H1 (cell line): ENCODE measurements at regions not wholly inside any gene's neighbourhood (a gene's known extent, or its start where the extent isn't known, plus 50 kb on each side); places are given as distances from the start of the nearest gene placed in this dataset.
"Not testable (repeated sequence)": the region's sequence is repeated elsewhere in the genome, so short reads cannot be mapped to it uniquely, and the experiment has no call there.

Experiments used
- CTCF ChIA-PET: fragments of 300-600 bp; sonication (Branson Sonifier 250); formaldehyde crosslinking; loops from one replicate; lab custom pipeline; 2021; ENCODE audit not compliant: partially characterized antibody; lab: Charles Lee
- POLR2A ChIA-PET: fragments of 300-600 bp; sonication (Branson Sonifier 250); formaldehyde crosslinking; loops from one replicate; lab custom pipeline; 2021; ENCODE audit warnings: inconsistent platforms; ENCODE audit not compliant: partially characterized antibody; lab: Charles Lee
- DNase-seq, 2 experiments: peaks; one replicate each; pipeline versions ENCODE4 v3.0.0 to v3.0.0-alpha.2; 2010 to 2022; ENCODE audit warnings: low spot score in 2 of 2, low read depth in 1 of 2, mixed read lengths in 1 of 2
- FAIRE-seq: peaks from 2 replicates; lab custom pipeline; 2011; peaks lifted over from hg19 to GRCh38; lab: Jason Lieb, UNC
- H2AFZ ChIP-seq: 2 replicates; pipeline ENCODE4 v1.8.1; 2012; ENCODE audit warnings: low read length, inconsistent platforms
- H2AK5ac ChIP-seq: 2 replicates; pipeline ENCODE4 v1.6.1; 2013; ENCODE audit warnings: low read depth, low read length
- H2BK120ac ChIP-seq: replicated peaks from 2 replicates; pipeline ENCODE3; 2013; ENCODE audit warnings: low read depth, low read length, inconsistent platforms
- H2BK12ac ChIP-seq: 2 replicates; pipeline ENCODE4 v1.6.1; 2013; ENCODE audit warnings: low read depth, low read length
- H2BK15ac ChIP-seq: 2 replicates; pipeline ENCODE4 v1.6.1; 2013; ENCODE audit warnings: low read length
- H2BK20ac ChIP-seq: 2 replicates; pipeline ENCODE4 v1.6.1; 2013; ENCODE audit warnings: low read length
- H2BK5ac ChIP-seq: 2 replicates; pipeline ENCODE4 v1.6.1; 2013; ENCODE audit warnings: low read depth, low read length
- H3K14ac ChIP-seq: 2 replicates; pipeline ENCODE4 v1.6.1; 2013; ENCODE audit warnings: inconsistent platforms; ENCODE audit not compliant: insufficient read length
- H3K18ac ChIP-seq: 2 replicates; pipeline ENCODE4 v1.6.1; 2013; ENCODE audit warnings: low read length; ENCODE audit errors: extremely low read depth
- H3K23ac ChIP-seq: 2 replicates; pipeline ENCODE4 v1.6.1; 2013; ENCODE audit warnings: inconsistent platforms; ENCODE audit not compliant: insufficient read length
- H3K23me2 ChIP-seq: 2 replicates; pipeline ENCODE4 v1.6.1; 2013; ENCODE audit warnings: low read depth, low read length
- H3K27ac ChIP-seq: 2 replicates; pipeline ENCODE4 v1.6.1; 2011; ENCODE audit warnings: low read depth, low read length, inconsistent platforms
- H3K27me3 ChIP-seq, 4 experiments: replicated peaks in 1 of 4; 1 replicate in 1 of 4; 2 replicates in 3 of 4; pipeline versions ENCODE4 v1.6.1 to v1.8.1; 2011 to 2013; ENCODE audit warnings: low read length in 3 of 4, mild to moderate bottlenecking in 3 of 4, inconsistent platforms in 2 of 4, mixed read lengths in 2 of 4, moderate library complexity in 1 of 4; ENCODE audit not compliant: control insufficient read depth in 3 of 4, insufficient read depth in 3 of 4; ENCODE audit errors: extremely low read depth in 1 of 4
- H3K36me3 ChIP-seq, 4 experiments: 2 replicates each; pipeline versions ENCODE4 v1.6.1 to v1.8.1; 2011 to 2013; ENCODE audit warnings: mild to moderate bottlenecking in 4 of 4, low read length in 3 of 4, moderate library complexity in 2 of 4, control low read depth in 1 of 4, inconsistent platforms in 1 of 4; ENCODE audit not compliant: insufficient read depth in 4 of 4, control insufficient read depth in 2 of 4
- H3K4ac ChIP-seq: replicated peaks from 2 replicates; pipeline ENCODE3; 2013; ENCODE audit warnings: low read length, low read depth, mixed read lengths, inconsistent platforms; ENCODE audit not compliant: insufficient read length
- H3K4me1 ChIP-seq, 4 experiments: replicated peaks in 1 of 4; 1 replicate in 1 of 4; 2 replicates in 3 of 4; pipeline versions ENCODE4 v1.6.1 to v1.8.1; 2011 to 2013; ENCODE audit warnings: low read length in 3 of 4, inconsistent platforms in 2 of 4, mixed read lengths in 1 of 4; ENCODE audit not compliant: insufficient read depth in 4 of 4, control insufficient read depth in 3 of 4
- H3K4me2 ChIP-seq, 2 experiments: 2 replicates each; pipeline versions ENCODE4 v1.6.1 to v1.8.1; 2011 to 2013; ENCODE audit warnings: low read depth in 2 of 2, low read length in 2 of 2, control low read depth in 1 of 2, inconsistent platforms in 1 of 2, mild to moderate bottlenecking in 1 of 2; ENCODE audit not compliant: insufficient read depth in 1 of 2
- H3K4me3 ChIP-seq, 4 experiments: fragments of 200-600, 300-600 bp in 1 of 4; sonication (generic), shearing (Covaris generic), sonication (Bioruptor Twin) in 1 of 4; 2 replicates each; pipeline versions ENCODE4 v1.5.1 to v1.8.1; 2011 to 2016; ENCODE audit warnings: low read length in 4 of 4, low read depth in 3 of 4, control low read depth in 2 of 4, inconsistent platforms in 2 of 4, mild to moderate bottlenecking in 2 of 4, mixed read lengths in 1 of 4, moderate library complexity in 1 of 4; ENCODE audit not compliant: insufficient read depth in 2 of 4; ENCODE audit errors: extremely low read depth in 1 of 4
- H3K56ac ChIP-seq: replicated peaks from 2 replicates; pipeline ENCODE3; 2013; ENCODE audit warnings: low read depth, mild to moderate bottlenecking, mixed read lengths, low read length, inconsistent platforms; ENCODE audit not compliant: insufficient read length
- H3K79me1 ChIP-seq: 2 replicates; pipeline ENCODE4 v1.6.1; 2013; ENCODE audit warnings: low read depth, low read length, control low read depth
- H3K79me2 ChIP-seq, 2 experiments: 2 replicates each; pipeline versions ENCODE4 v1.6.1 to v1.8.1; 2012 to 2013; ENCODE audit warnings: low read length in 2 of 2, mild to moderate bottlenecking in 2 of 2, inconsistent platforms in 1 of 2; ENCODE audit not compliant: insufficient read depth in 2 of 2, control insufficient read depth in 1 of 2
- H3K9ac ChIP-seq, 4 experiments: replicated peaks in 1 of 4; 1 replicate in 1 of 4; 2 replicates in 3 of 4; pipeline versions ENCODE4 v1.6.1 to v1.8.1; 2011 to 2013; ENCODE audit warnings: low read depth in 3 of 4, low read length in 3 of 4, control low read depth in 2 of 4, mild to moderate bottlenecking in 2 of 4, moderate library complexity in 2 of 4, inconsistent platforms in 1 of 4; ENCODE audit errors: extremely low read depth in 1 of 4
- H3K9me3 ChIP-seq, 2 experiments: 2 replicates each; pipeline versions ENCODE4 v1.6.1 to v1.8.1; 2012 to 2013; ENCODE audit warnings: mild to moderate bottlenecking in 2 of 2, moderate library complexity in 2 of 2, control low read depth in 1 of 2, inconsistent platforms in 1 of 2, low read depth in 1 of 2, low read length in 1 of 2, mixed read lengths in 1 of 2; ENCODE audit not compliant: insufficient read depth in 2 of 2
- H4K20me1 ChIP-seq, 2 experiments: replicated peaks in 1 of 2; 2 replicates each; pipeline versions ENCODE3 to v1.8.1; 2011 to 2013; ENCODE audit warnings: inconsistent platforms in 2 of 2, low read length in 2 of 2, mild to moderate bottlenecking in 1 of 2; ENCODE audit not compliant: insufficient read depth in 2 of 2, control insufficient read depth in 1 of 2
- H4K5ac ChIP-seq: 2 replicates; pipeline ENCODE4 v1.6.1; 2013; ENCODE audit warnings: low read length, low read depth, mixed read lengths, inconsistent platforms; ENCODE audit not compliant: insufficient read length
- H4K8ac ChIP-seq: 2 replicates; pipeline ENCODE4 v1.8.0; 2013; ENCODE audit warnings: mild to moderate bottlenecking, moderate library complexity, low read length, inconsistent platforms; ENCODE audit not compliant: insufficient read depth; ENCODE audit errors: extremely low read depth
- H4K91ac ChIP-seq: replicated peaks from 2 replicates; pipeline ENCODE3; 2013; ENCODE audit warnings: low read length, mixed read lengths, inconsistent platforms; ENCODE audit not compliant: insufficient read length
- WGBS, 2 experiments: shearing (Covaris generic) in 1 of 2; methylation state at CpG; one replicate each; pipeline versions ENCODE4 v1.1.6 to v1.1.7; 2013 to 2015; ENCODE audit warnings: low lambda C conversion rate in 2 of 2, mixed read lengths in 2 of 2, inconsistent platforms in 1 of 2, low coverage in 1 of 2, missing lambda C conversion rate in 1 of 2; ENCODE audit not compliant: insufficient replicate concordance in 2 of 2, insufficient coverage in 1 of 2, insufficient read length in 1 of 2; ENCODE audit errors: extremely low coverage in 1 of 2, missing lambda C conversion rate in 1 of 2; 5-methylcytosine and 5-hydroxymethylcytosine counted together

DNA sequence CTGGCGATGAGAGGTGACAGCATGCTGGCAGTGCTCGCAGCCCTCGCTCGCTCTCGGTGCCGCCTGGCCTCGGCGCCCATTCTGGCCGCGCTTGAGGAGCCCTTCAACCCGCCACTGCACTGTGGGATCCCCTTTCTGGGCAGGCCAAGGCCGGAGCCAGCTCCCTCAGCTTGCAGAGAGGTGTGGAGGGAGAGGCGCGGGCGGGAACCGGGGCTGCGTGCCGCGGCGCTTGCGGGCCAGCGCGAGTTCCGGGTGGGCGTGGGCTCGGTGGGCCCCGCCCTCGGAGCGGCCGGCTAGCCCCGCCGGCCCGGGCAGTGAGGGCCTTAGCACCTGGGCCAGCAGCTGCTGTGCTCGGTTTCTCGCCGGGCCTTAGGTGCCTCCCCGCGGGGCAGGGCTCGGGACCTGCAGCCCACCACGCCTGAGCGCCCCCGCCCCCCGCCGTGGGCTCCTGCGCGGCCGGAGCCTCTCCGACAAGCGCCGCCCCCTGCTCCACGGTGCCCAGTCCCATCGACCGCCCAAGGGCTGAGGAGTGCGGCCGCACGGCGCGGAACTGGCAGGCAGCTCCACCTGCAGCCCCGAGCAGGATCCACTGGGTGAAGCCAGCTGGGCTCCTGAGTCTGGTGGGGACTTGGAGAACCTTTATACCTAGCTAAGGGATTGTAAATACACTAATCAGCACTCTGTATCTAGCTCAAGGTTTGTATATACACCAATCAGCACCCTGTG is 200.2 kb downstream of the MAP2K4 start:
- not testable (repeated sequence) for H3K14ac ChIP-seq, H3K79me1 ChIP-seq, H4K20me1 ChIP-seq, H3K4me2 ChIP-seq, H4K5ac ChIP-seq, H3K23me2 ChIP-seq, H3K9me3 ChIP-seq, H2BK120ac ChIP-seq, H3K4me1 ChIP-seq, H3K79me2 ChIP-seq, H2BK15ac ChIP-seq, H3K56ac ChIP-seq, H3K23ac ChIP-seq, H3K4me3 ChIP-seq, FAIRE-seq, DNase-seq, H3K36me3 ChIP-seq, H2BK5ac ChIP-seq, H3K27ac ChIP-seq, H2AK5ac ChIP-seq, H3K27me3 ChIP-seq, H3K9ac ChIP-seq, H4K91ac ChIP-seq, H3K4ac ChIP-seq, H2AFZ ChIP-seq, H3K18ac ChIP-seq, H2BK20ac ChIP-seq, H4K8ac ChIP-seq, H2BK12ac ChIP-seq
- ChIA-PET CTCF (interaction anchor here (1.8 kb wide), 1 partner anchor 34 kb away, joined by 4 read pairs; no protein-coding TSS in a partner anchor), POLR2A (interaction anchor here (0.6 kb wide), 1 partner anchor 229 kb away, joined by 3 read pairs; no protein-coding TSS in a partner anchor)
- WGBS, 2 experiments = 96% methylated on average over 33 of the region's 59 CpGs; no CpG with 5 or more reads in 1 of the 2 experiments
